GM23248 (cell line): ENCODE measurements at regions not wholly inside any gene's neighbourhood (a gene's known extent, or its start where the extent isn't known, plus 50 kb on each side); places are given as distances from the start of the nearest gene placed in this dataset.

Experiments used
- EZH2 ChIP-seq: fragments of 200-600 bp; sonication (generic); IDR thresholded peaks from 2 replicates; pipeline ENCODE4 v1.6.1; 2018; ENCODE audit warnings: antibody characterized with exemption, mild to moderate bottlenecking; ENCODE audit not compliant: insufficient read depth, poor library complexity, severe bottlenecking
- EZH2phosphoT487 ChIP-seq: fragments of 200-600 bp; sonication (generic); IDR thresholded peaks from 2 replicates; pipeline ENCODE4 v1.6.1; 2018; ENCODE audit warnings: antibody characterized with exemption, moderate library complexity, mild to moderate bottlenecking, low read depth; ENCODE audit not compliant: insufficient read depth

DNA sequence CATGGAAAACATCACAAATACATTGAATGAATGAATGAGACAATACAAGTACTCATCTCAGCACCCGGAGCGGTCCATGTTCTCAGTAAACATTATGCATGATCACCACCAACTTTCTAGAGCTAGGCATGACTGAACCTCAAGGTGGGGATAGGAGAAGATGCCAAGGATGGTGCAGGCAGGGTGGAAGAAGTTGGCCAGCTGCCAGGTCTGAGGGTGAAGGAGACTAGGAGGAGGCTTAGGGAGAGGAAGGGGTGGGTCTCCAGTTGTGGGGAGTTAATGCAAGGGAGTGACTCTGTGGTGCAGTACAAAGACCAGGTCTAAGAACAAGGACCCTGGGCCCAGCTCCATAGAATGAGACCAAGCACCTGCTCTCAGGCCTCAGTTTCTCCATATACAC is 91.7 kb downstream of the MATN1 start:
- TF ChIP-seq EZH2phosphoT487 (no peak), EZH2 (no peak)
